Activated CD4-positive, alpha-beta memory T cell treated with anti-CD3 and anti-CD28 coated beads for 36 hours (primary cell): ENCODE measurements at regions not wholly inside any gene's neighbourhood (a gene's known extent, or its start where the extent isn't known, plus 50 kb on each side); places are given as distances from the start of the nearest gene placed in this dataset.

Experiments
- CTCF ChIA-PET: fragments of 350-600 bp; sonication (Branson Sonifier 250); formaldehyde crosslinking; loops from one replicate; lab custom pipeline; 2021; ENCODE audit warnings: antibody characterized with exemption, inconsistent platforms; lab: Charles Lee
- POLR2A ChIA-PET: fragments of 350-600 bp; sonication (Branson Sonifier 250); formaldehyde crosslinking; loops from one replicate; lab custom pipeline; 2021; ENCODE audit warnings: antibody characterized with exemption; lab: Charles Lee
- DNase-seq: peaks from one replicate; pipeline ENCODE4 v3.0.0-alpha.2; 2020
- H3K27ac Mint-ChIP-seq: one replicate; pipeline ENCODE4 v1.8.0; 2021; ENCODE audit warnings: mixed read lengths
- H3K27me3 Mint-ChIP-seq: one replicate; pipeline ENCODE4 v1.8.0; 2021; ENCODE audit warnings: mixed read lengths
- H3K36me3 Mint-ChIP-seq: one replicate; pipeline ENCODE4 v1.8.0; 2021; ENCODE audit warnings: mixed read lengths
- H3K4me1 Mint-ChIP-seq: one replicate; pipeline ENCODE4 v1.8.0; 2021; ENCODE audit warnings: low read depth, mixed read lengths
- H3K4me3 Mint-ChIP-seq: one replicate; pipeline ENCODE4 v1.8.0; 2021; ENCODE audit warnings: mild to moderate bottlenecking, mixed read lengths
- H3K9me3 Mint-ChIP-seq: one replicate; pipeline ENCODE4 v1.8.0; 2021; ENCODE audit warnings: mixed read lengths
- intact Hi-C: fragments of 100-400 bp; cut with micrococcal nuclease; formaldehyde crosslinking; loops from one replicate; pipeline ENCODE4 v1.15.1; 2023

DNA sequence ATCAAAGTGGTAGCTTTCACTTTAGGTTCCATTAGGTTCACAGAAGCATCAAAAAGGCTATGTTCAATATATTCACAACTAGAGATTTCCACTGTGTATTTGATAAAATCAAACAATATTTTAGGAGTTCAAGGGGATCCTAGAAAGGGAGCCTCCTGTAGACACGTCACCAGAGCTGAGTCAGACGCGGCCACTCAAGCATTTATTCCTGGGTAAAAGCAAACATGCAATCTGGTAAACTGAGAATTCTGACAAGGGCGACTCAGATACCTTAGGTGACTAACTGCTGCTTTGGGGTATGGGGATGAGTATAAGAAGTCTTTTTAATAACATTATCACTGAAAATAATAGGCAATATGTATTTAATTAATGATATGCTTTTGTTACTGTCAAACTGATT, 118.7 kb upstream of the HMGN3 start:
- CTCF ChIA-PET = no interaction called here
- DNase-seq = no peak
- no peaks in the 10 kb centered on the region for H3K36me3 Mint-ChIP-seq
- H3K4me1 Mint-ChIP-seq = no peaks in the 10 kb centered on the region
- no peaks in the 10 kb centered on the region for H3K27me3 Mint-ChIP-seq
- peaks cover 11% of the 10 kb centered on the region for H3K9me3 Mint-ChIP-seq
- intact Hi-C loops = no loop called here
- no peak overlapping the region for H3K4me3 Mint-ChIP-seq
- no peak overlapping the region for H3K27ac Mint-ChIP-seq
- POLR2A ChIA-PET = no interaction called here

GRCh38 chr6:79338493-79338892, 104.0 kb upstream of the HMGN3 start:
- CTCF ChIA-PET = no interaction called here
- Mint-ChIP-seq H3K9me3 (no peaks in the 10 kb centered on the region), H3K4me1 (peaks cover 7% of the 10 kb centered on the region), H3K27ac (no peak overlapping the region), H3K4me3 (no peak overlapping the region), H3K36me3 (no peaks in the 10 kb centered on the region), H3K27me3 (peaks cover 18% of the 10 kb centered on the region)
- POLR2A ChIA-PET = no interaction called here
- intact Hi-C loops = no loop called here
- DNase-seq = no peak

DNA sequence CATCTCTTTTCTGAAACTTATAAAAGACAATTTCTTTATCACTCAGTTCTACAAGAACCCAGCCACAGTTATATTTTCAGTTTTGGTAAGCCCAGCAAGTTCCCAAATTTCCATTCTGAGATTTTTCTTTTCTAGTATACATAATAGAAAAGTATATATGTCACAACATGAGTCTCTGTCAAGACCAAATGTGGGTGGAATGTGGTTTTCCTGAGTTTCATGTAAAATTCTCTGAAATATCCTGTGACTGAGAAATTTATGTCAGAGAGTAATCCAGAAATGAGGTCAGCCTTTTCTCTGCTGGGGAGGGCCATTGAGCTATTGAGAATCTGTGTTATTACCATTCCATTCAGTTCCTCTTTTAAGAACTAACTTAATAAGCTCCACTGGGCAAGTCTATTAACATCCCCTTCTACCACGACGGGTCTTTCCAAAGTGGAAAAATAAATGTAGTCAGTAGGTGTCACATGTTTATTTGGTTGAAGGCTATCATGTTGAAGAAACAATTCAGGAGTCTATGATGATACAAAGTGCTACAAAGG, 100.7 kb upstream of the HMGN3 start:
- Mint-ChIP-seq H3K4me3 (no peak overlapping the region), H3K9me3 (no peaks in the 10 kb centered on the region), H3K27me3 (peaks cover 20% of the 10 kb centered on the region), H3K4me1 (peaks cover 7% of the 10 kb centered on the region), H3K27ac (no peak overlapping the region), H3K36me3 (no peaks in the 10 kb centered on the region)
- POLR2A ChIA-PET = no interaction called here
- intact Hi-C loops = loop anchor here (1.0 kb wide), 1 partner anchor 295 kb away; no protein-coding TSS in a partner anchor
- DNase-seq = no peak
- CTCF ChIA-PET = no interaction called here

DNA sequence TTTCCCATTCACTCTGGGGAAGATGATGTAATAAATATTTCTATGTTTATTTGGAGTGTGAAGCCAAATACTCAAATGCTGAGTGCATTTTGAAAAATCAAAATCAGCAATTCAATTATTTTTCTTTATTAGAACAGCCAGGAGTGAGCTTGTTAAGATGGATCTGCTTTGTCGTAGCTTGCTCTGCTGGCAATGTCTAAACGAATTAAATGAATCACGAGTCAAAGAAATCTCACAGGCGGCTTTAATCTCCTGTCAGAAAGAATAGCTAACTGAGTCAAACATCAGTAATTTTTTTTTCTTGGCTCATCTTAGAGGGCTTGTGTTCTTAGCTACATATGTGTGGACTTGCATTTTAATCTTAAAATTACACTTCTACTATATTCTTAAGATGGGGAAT, 100.2 kb upstream of the HMGN3 start:
- POLR2A ChIA-PET = no interaction called here
- no peak for DNase-seq
- H3K27ac Mint-ChIP-seq = no peak overlapping the region
- no peaks in the 10 kb centered on the region for H3K9me3 Mint-ChIP-seq
- no peak overlapping the region for H3K4me3 Mint-ChIP-seq
- intact Hi-C loops = loop anchor here (1.0 kb wide), 1 partner anchor 294 kb away; no protein-coding TSS in a partner anchor
- H3K4me1 Mint-ChIP-seq = peaks cover 7% of the 10 kb centered on the region
- peaks cover 20% of the 10 kb centered on the region for H3K27me3 Mint-ChIP-seq
- no peaks in the 10 kb centered on the region for H3K36me3 Mint-ChIP-seq
- CTCF ChIA-PET = no interaction called here

- H3K4me3 Mint-ChIP-seq = no peak overlapping the region
- intact Hi-C loops = no loop called here
- no peaks in the 10 kb centered on the region for H3K36me3 Mint-ChIP-seq
- ChIA-PET POLR2A (no interaction called here), CTCF (no interaction called here)
- H3K27me3 Mint-ChIP-seq = peaks cover 14% of the 10 kb centered on the region
- no peak overlapping the region for H3K27ac Mint-ChIP-seq
- H3K9me3 Mint-ChIP-seq = no peaks in the 10 kb centered on the region
- H3K4me1 Mint-ChIP-seq = peaks cover 7% of the 10 kb centered on the region
- no peak for DNase-seq
Observed at GRCh38 chr6:79330704-79331103, 96.2 kb upstream of the HMGN3 start.

DNA sequence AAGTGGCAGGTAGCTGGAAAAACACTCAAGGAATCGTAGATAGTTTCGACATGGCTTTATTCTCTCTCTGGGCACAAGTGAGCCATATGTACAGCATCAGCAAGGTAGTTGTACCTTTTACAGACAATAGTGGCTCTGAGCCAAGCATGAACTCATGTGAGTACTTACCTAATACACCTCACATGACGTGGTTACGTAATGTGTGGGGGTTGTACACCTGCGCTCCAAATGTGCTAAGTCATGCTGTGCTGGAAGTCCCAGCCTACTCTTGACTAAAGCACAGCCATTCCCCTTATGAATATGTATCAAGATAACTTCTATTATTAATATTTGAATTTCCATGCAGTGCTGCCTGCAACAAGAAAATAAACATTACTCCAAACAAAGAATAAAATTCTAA, 78.8 kb upstream of the HMGN3 start:
- H3K27ac Mint-ChIP-seq = no peak overlapping the region
- intact Hi-C loops = no loop called here
- no peaks in the 10 kb centered on the region for H3K4me1 Mint-ChIP-seq
- no peak overlapping the region for H3K4me3 Mint-ChIP-seq
- no peaks in the 10 kb centered on the region for H3K9me3 Mint-ChIP-seq
- CTCF ChIA-PET = no interaction called here
- DNase-seq = no peak
- H3K36me3 Mint-ChIP-seq = no peaks in the 10 kb centered on the region
- POLR2A ChIA-PET = no interaction called here
- H3K27me3 Mint-ChIP-seq = no peaks in the 10 kb centered on the region

- ChIA-PET CTCF (no interaction called here), POLR2A (no interaction called here)
- no peak overlapping the region for H3K4me3 Mint-ChIP-seq
Observed at GRCh38 chr6:79307321-79308036, 73.0 kb upstream of the HMGN3 start.

GRCh38 chr6:79305020-79305419, 70.5 kb upstream of the HMGN3 start:
- Mint-ChIP-seq H3K27ac (no peak overlapping the region), H3K4me1 (no peaks in the 10 kb centered on the region), H3K36me3 (no peaks in the 10 kb centered on the region), H3K9me3 (no peaks in the 10 kb centered on the region), H3K27me3 (no peaks in the 10 kb centered on the region), H3K4me3 (no peak overlapping the region)
- ChIA-PET POLR2A (no interaction called here), CTCF (interaction anchor here (0.5 to 0.7 kb wide), 2 partner anchors 68 to 86 kb away, joined by 3 read pairs; no protein-coding TSS in a partner anchor)
- intact Hi-C loops = no loop called here
- no peak for DNase-seq

More at GRCh38 chr6:79307321-79308036, 73.0 kb upstream of the HMGN3 start:
- no peaks in the 10 kb centered on the region for H3K4me1 Mint-ChIP-seq
- no peak for DNase-seq
- H3K9me3 Mint-ChIP-seq = no peaks in the 10 kb centered on the region
- no peaks in the 10 kb centered on the region for H3K27me3 Mint-ChIP-seq
- intact Hi-C loops = no loop called here
- H3K36me3 Mint-ChIP-seq = no peaks in the 10 kb centered on the region
- H3K27ac Mint-ChIP-seq = no peak overlapping the region

DNA sequence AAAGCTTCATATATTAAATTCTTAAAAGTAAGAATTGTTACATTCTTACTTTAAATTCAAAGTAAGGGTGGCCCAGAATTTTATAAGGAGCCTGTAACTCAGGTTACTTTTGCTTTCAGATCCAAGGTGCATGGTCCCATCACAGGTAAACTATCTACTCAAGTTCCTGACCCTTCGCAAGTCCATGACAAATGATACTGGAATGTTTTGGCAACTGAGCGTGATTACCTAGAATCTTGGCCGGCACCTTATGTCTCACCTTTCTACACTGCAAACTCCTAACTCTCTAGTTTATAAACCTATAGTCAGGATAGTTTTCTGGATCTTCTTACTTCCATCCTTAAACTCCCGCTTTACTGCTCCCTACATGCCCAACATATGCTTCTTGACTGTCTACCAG, 67.9 kb upstream of the HMGN3 start:
- CTCF ChIA-PET = no interaction called here
- DNase-seq = no peak
- H3K9me3 Mint-ChIP-seq = no peaks in the 10 kb centered on the region
- no peak overlapping the region for H3K27ac Mint-ChIP-seq
- POLR2A ChIA-PET = no interaction called here
- no peaks in the 10 kb centered on the region for H3K27me3 Mint-ChIP-seq
- no peaks in the 10 kb centered on the region for H3K4me1 Mint-ChIP-seq
- H3K36me3 Mint-ChIP-seq = no peaks in the 10 kb centered on the region
- intact Hi-C loops = no loop called here
- no peak overlapping the region for H3K4me3 Mint-ChIP-seq

DNA sequence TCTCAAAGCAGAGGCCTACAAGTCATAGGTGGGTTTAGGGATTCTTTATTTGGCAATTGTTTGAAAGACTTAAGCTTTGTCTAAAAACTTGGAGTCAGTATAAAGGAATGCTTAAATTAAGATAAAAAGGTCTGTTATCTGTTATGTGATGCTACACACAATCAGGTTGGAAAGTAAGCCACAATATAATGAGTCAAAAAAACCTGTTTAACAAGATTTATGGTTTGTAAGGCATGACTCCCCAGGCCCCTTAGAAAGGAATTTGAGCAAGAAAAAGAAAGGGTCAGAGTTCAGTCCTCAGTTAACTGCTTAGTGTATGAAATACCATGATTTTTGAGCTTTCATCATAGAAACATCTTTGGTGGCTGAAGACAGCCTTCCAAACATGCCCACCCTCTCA, 66.8 kb upstream of the HMGN3 start:
- Mint-ChIP-seq H3K27ac (no peak overlapping the region), H3K9me3 (no peaks in the 10 kb centered on the region), H3K27me3 (no peaks in the 10 kb centered on the region), H3K4me3 (no peak overlapping the region), H3K4me1 (no peaks in the 10 kb centered on the region), H3K36me3 (no peaks in the 10 kb centered on the region)
- CTCF ChIA-PET = no interaction called here
- intact Hi-C loops = no loop called here
- POLR2A ChIA-PET = no interaction called here
- no peak for DNase-seq

DNA sequence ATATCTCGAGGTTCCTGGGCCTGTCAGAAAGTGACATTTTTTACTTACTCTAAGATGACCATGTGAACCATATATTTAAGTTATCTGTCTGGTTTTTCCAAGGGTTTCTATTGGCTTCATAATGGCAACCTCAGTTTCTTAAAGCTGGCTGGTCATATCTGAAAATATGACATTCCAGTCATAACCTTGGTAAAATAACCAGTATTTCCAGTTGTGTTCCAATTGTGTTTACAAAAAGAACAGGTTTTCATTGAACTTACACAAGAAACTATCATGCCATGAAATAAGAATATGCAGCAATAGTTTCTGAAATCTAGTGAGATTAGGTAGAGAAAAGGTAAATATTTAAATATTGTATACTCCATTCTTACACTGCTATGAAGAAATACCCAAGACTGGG, 61.7 kb upstream of the HMGN3 start:
- no peaks in the 10 kb centered on the region for H3K4me1 Mint-ChIP-seq
- intact Hi-C loops = no loop called here
- no peak overlapping the region for H3K4me3 Mint-ChIP-seq
- ChIA-PET POLR2A (no interaction called here), CTCF (no interaction called here)
- H3K27ac Mint-ChIP-seq = no peak overlapping the region
- H3K27me3 Mint-ChIP-seq = no peaks in the 10 kb centered on the region
- no peak for DNase-seq
- no peaks in the 10 kb centered on the region for H3K9me3 Mint-ChIP-seq
- H3K36me3 Mint-ChIP-seq = no peaks in the 10 kb centered on the region
